ENCODE measurements at regions not wholly inside any gene's neighbourhood (a gene's known extent, or its start where the extent isn't known, plus 50 kb on each side); places are given as distances from the start of the nearest gene placed in this dataset.

DNA sequence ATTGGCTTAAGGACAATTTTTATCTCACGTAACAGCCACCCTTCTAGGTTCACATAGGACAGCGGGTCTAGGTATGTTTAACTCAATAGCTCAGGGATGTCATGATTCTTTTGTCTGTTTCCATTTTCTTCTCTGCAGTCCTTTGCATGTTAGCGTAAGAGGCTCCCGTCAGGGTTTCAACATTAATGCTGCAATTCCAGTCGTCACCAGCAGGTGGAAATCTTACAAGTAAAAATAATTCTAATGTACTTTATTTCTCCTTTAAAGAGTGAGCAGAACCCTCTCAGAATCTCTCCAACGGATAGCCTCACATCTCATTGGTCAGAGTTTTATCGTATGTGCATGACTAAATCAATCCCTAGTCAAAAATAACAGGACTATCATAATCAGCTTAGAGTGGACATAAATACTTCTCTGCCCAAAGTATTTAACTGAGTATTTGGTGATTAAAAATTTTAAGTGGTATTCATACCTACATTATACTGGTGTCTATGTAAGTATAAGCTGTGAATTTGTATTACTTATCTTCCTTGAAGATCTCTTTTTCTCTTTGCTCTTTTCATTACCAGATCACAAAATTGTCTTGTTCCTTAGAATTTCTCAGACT is 487.2 kb upstream of the GCFC2 start:
- TF ChIP-seq, protein P1, sequence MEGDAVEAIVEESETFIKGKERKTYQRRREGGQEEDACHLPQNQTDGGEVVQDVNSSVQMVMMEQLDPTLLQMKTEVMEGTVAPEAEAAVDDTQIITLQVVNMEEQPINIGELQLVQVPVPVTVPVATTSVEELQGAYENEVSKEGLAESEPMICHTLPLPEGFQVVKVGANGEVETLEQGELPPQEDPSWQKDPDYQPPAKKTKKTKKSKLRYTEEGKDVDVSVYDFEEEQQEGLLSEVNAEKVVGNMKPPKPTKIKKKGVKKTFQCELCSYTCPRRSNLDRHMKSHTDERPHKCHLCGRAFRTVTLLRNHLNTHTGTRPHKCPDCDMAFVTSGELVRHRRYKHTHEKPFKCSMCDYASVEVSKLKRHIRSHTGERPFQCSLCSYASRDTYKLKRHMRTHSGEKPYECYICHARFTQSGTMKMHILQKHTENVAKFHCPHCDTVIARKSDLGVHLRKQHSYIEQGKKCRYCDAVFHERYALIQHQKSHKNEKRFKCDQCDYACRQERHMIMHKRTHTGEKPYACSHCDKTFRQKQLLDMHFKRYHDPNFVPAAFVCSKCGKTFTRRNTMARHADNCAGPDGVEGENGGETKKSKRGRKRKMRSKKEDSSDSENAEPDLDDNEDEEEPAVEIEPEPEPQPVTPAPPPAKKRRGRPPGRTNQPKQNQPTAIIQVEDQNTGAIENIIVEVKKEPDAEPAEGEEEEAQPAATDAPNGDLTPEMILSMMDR (IDR thresholded peaks at IDR 0.05 in 4 of 5, conservative IDR thresholded peaks at IDR 0.05 in 1 of 5): peak; percentile 18 to 65 (median 30)
- no peak for TF ChIP-seq POLR2A (IDR thresholded peaks at IDR 0.05)
